Fibroblast of skin of back (primary cell): ENCODE measurements at regions not wholly inside any gene's neighbourhood (a gene's known extent, or its start where the extent isn't known, plus 50 kb on each side); places are given as distances from the start of the nearest gene placed in this dataset.
"Not testable (repeated sequence)": the region's sequence is repeated elsewhere in the genome, so short reads cannot be mapped to it uniquely, and the experiment has no call there.

Experiments used
- DNase-seq: peaks from one replicate; pipeline ENCODE4 v3.0.0-alpha.2; 2013

GRCh38 chr11:82194521-82194920 is 539.1 kb downstream of the FAM181B start:
- DNase-seq, result no peak

GRCh38 chr11:82191695-82192094 is 542.0 kb downstream of the FAM181B start:
- DNase-seq, result no peak

- no peak for DNase-seq
Measured at GRCh38 chr11:82185925-82186324, 547.7 kb downstream of the FAM181B start.

GRCh38 chr11:82184966-82185365 is 548.7 kb downstream of the FAM181B start:
- no peak for DNase-seq

GRCh38 chr11:82183346-82183745 is 550.3 kb downstream of the FAM181B start:
- DNase-seq, result no peak

GRCh38 chr11:82182697-82183096 is 551.0 kb downstream of the FAM181B start:
- DNase-seq, result not testable (repeated sequence)

GRCh38 chr11:82181796-82182195 is 551.9 kb downstream of the FAM181B start:
- DNase-seq, result not testable (repeated sequence)

- no peak for DNase-seq
Measured at GRCh38 chr11:82176945-82177344, 556.7 kb downstream of the FAM181B start.

GRCh38 chr11:82176365-82176764 is 557.3 kb downstream of the FAM181B start:
- no peak for DNase-seq

- no peak for DNase-seq
Measured at GRCh38 chr11:82174610-82175009, 559.1 kb downstream of the FAM181B start.

GRCh38 chr11:82146789-82147188 is 586.9 kb downstream of the FAM181B start:
- no peak for DNase-seq

- no peak for DNase-seq
Measured at GRCh38 chr11:82118946-82119345, 614.7 kb downstream of the FAM181B start.

GRCh38 chr11:82117362-82117761 is 616.3 kb downstream of the FAM181B start:
- DNase-seq, result no peak

GRCh38 chr11:82105331-82105998 is 628.2 kb downstream of the FAM181B start:
- DNase-seq, result no peak

GRCh38 chr11:82092904-82093303 is 640.8 kb downstream of the FAM181B start:
- peak; percentile 9 for DNase-seq

GRCh38 chr11:82089426-82089825 is 644.2 kb downstream of the FAM181B start:
- no peak for DNase-seq

GRCh38 chr11:82085493-82085892 is 648.2 kb downstream of the FAM181B start:
- no peak for DNase-seq

GRCh38 chr11:82082976-82083375 is 650.7 kb downstream of the FAM181B start:
- no peak for DNase-seq

GRCh38 chr11:82080160-82080559 is 653.5 kb downstream of the FAM181B start:
- DNase-seq, result peak; percentile 85

- DNase-seq, result no peak
Measured at GRCh38 chr11:82076126-82076525, 657.5 kb downstream of the FAM181B start.

- no peak for DNase-seq
Measured at GRCh38 chr11:82059505-82059904, 674.2 kb downstream of the FAM181B start.

GRCh38 chr11:82056450-82056849 is 677.2 kb downstream of the FAM181B start:
- no peak for DNase-seq

GRCh38 chr11:82049199-82049598 is 684.5 kb downstream of the FAM181B start:
- no peak for DNase-seq

GRCh38 chr11:82047200-82047599 is 686.5 kb downstream of the FAM181B start:
- no peak for DNase-seq

- peak; percentile 57 for DNase-seq
Measured at GRCh38 chr11:82046778-82047177, 686.9 kb downstream of the FAM181B start.
